GM23248 (cell line): ENCODE measurements at regions not wholly inside any gene's neighbourhood (a gene's known extent, or its start where the extent isn't known, plus 50 kb on each side); places are given as distances from the start of the nearest gene placed in this dataset.
"Not testable (repeated sequence)": the region's sequence is repeated elsewhere in the genome, so short reads cannot be mapped to it uniquely, and the experiment has no call there.

ENCODE experiments used
- DNase-seq: peaks from one replicate; pipeline ENCODE4 v3.0.0-alpha.2; 2015
- H2AFZ ChIP-seq: fragments of 200-600 bp; sonication (generic); 2 replicates; pipeline ENCODE4 v1.6.1; 2016; ENCODE audit warnings: antibody characterized with exemption
- H3F3A ChIP-seq: fragments of 200-600 bp; sonication (generic); 2 replicates; pipeline ENCODE4 v1.6.1; 2016; ENCODE audit warnings: mild to moderate bottlenecking, antibody characterized with exemption, mixed run types; ENCODE audit not compliant: insufficient read depth
- H3K27ac ChIP-seq: fragments of 200-600 bp; sonication (generic); 2 replicates; pipeline ENCODE4 v1.5.1; 2016; ENCODE audit warnings: mild to moderate bottlenecking
- H3K27me3 ChIP-seq: fragments of 200-600 bp; sonication (generic); replicated peaks from 2 replicates; pipeline ENCODE4 v1.6.1; 2016; ENCODE audit warnings: mild to moderate bottlenecking; ENCODE audit not compliant: insufficient read depth
- H3K36me3 ChIP-seq: fragments of 200-600 bp; sonication (generic); 2 replicates; pipeline ENCODE4 v1.6.1; 2016; ENCODE audit warnings: low read depth, mild to moderate bottlenecking
- H3K4me1 ChIP-seq: fragments of 200-600 bp; sonication (generic); 2 replicates; pipeline ENCODE4 v1.6.1; 2016; ENCODE audit warnings: mild to moderate bottlenecking; ENCODE audit not compliant: insufficient read depth
- H3K4me2 ChIP-seq: fragments of 200-600 bp; sonication (generic); one replicate; pipeline ENCODE4 v1.6.1; 2016; ENCODE audit warnings: mild to moderate bottlenecking; ENCODE audit not compliant: unreplicated experiment
- H3K4me3 ChIP-seq: fragments of 200-600 bp; sonication (generic); 2 replicates; pipeline ENCODE4 v1.5.1; 2016; ENCODE audit warnings: mild to moderate bottlenecking
- H3K79me2 ChIP-seq: fragments of 200-600 bp; sonication (generic); 2 replicates; pipeline ENCODE4 v1.6.1; 2016; ENCODE audit warnings: mild to moderate bottlenecking; ENCODE audit not compliant: insufficient read depth
- H3K9ac ChIP-seq: fragments of 200-600 bp; sonication (generic); 2 replicates; pipeline ENCODE4 v1.6.1; 2016; ENCODE audit warnings: mild to moderate bottlenecking
- H3K9me2 ChIP-seq: fragments of 200-600 bp; sonication (generic); 2 replicates; pipeline ENCODE4 v1.6.1; 2016; ENCODE audit warnings: mixed run types, mild to moderate bottlenecking, moderate library complexity; ENCODE audit not compliant: insufficient read depth
- H3K9me3 ChIP-seq: fragments of 200-600 bp; sonication (generic); one replicate; pipeline ENCODE4 v1.6.1; 2017; ENCODE audit warnings: low read depth
- H4K20me1 ChIP-seq: fragments of 200-600 bp; sonication (generic); 2 replicates; pipeline ENCODE4 v1.6.0; 2016; ENCODE audit not compliant: insufficient read depth
- EZH2 ChIP-seq: fragments of 200-600 bp; sonication (generic); IDR thresholded peaks from 2 replicates; pipeline ENCODE4 v1.6.1; 2018; ENCODE audit warnings: antibody characterized with exemption, mild to moderate bottlenecking; ENCODE audit not compliant: insufficient read depth, poor library complexity, severe bottlenecking
- EZH2phosphoT487 ChIP-seq: fragments of 200-600 bp; sonication (generic); IDR thresholded peaks from 2 replicates; pipeline ENCODE4 v1.6.1; 2018; ENCODE audit warnings: antibody characterized with exemption, moderate library complexity, mild to moderate bottlenecking, low read depth; ENCODE audit not compliant: insufficient read depth
- WGBS, 2 experiments: methylation state at CpG; one replicate each; pipeline ENCODE4 v1.1.6; 2015 to 2017; ENCODE audit warnings: low lambda C conversion rate in 2 of 2, low coverage in 1 of 2; ENCODE audit errors: missing lambda C conversion rate in 2 of 2; 5-methylcytosine and 5-hydroxymethylcytosine counted together
- in situ Hi-C: fragments of 300-500 bp; cut with MboI; formaldehyde crosslinking; loops from 2 replicates; pipeline ENCODE4 v1.15.0; 2020

DNA sequence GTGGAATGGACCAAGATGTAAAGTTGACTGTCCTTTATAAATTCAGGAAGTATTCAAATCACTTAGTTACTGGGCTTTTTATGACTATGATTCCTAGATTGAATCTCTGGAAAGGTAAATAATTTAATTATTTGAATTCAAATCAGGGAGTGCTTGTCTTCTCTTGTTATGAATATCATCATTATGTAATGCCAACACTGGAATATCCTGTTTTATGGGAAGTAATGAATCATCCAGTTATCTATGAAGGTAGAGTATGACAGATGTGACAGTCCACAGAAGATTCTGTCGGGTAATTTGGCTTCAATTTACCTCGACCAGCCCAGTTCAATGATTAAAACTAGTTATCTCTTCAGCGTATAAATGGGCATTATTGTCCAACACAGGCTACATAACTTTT is 141.0 kb upstream of the NUDT12 start:
- no peaks in the 10 kb centered on the region for H3K9me2 ChIP-seq
- H3K79me2 ChIP-seq = no peaks in the 10 kb centered on the region
- H2AFZ ChIP-seq = no peak overlapping the region
- H3K4me1 ChIP-seq = no peaks in the 10 kb centered on the region
- no peaks in the 10 kb centered on the region for H3K9me3 ChIP-seq
- WGBS, 2 experiments = 16 to 21% methylated on average over 3 of the region's 3 CpGs
- no peaks in the 10 kb centered on the region for H3K27me3 ChIP-seq
- H3K4me3 ChIP-seq = no peak overlapping the region
- H3K9ac ChIP-seq = no peak overlapping the region
- H4K20me1 ChIP-seq = no peaks in the 10 kb centered on the region
- no peak for DNase-seq
- no peak overlapping the region for H3K27ac ChIP-seq
- H3F3A ChIP-seq = no peaks in the 10 kb centered on the region
- no peak overlapping the region for H3K4me2 ChIP-seq
- no peaks in the 10 kb centered on the region for H3K36me3 ChIP-seq
- in situ Hi-C loops = no loop called here
- TF ChIP-seq EZH2 = no peak
- TF ChIP-seq EZH2phosphoT487 = no peak

DNA sequence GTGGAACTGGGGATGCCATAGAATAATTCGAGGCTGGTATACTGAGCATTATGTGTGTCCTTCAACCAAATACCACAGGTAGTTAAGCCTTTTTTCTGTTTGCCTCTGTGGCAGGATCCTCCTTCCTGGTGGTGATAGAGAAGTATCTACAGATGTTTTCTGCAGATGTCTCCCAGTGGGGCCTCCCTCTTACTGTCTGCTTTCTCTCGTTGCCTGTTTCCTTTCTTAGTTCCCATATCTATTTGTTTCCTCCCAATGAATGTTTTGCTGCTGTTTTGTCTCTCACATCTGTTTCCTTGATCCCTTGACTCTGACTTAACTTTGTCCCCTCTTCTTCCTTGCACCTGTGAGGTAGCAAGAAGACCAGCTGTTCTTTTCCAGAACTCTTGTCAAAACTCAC is 130.9 kb upstream of the NUDT12 start:
- H3K4me3 ChIP-seq = no peak overlapping the region
- in situ Hi-C loops = no loop called here
- H3K9me3 ChIP-seq = no peaks in the 10 kb centered on the region
- WGBS, 2 experiments = 3 to 8% methylated on average over 2 of the region's 2 CpGs
- no peaks in the 10 kb centered on the region for H3K4me1 ChIP-seq
- H4K20me1 ChIP-seq = no peaks in the 10 kb centered on the region
- H3K27me3 ChIP-seq = no peaks in the 10 kb centered on the region
- no peak overlapping the region for H2AFZ ChIP-seq
- H3K27ac ChIP-seq = no peak overlapping the region
- TF ChIP-seq EZH2phosphoT487 = no peak
- no peak for TF ChIP-seq EZH2
- H3K4me2 ChIP-seq = no peak overlapping the region
- no peaks in the 10 kb centered on the region for H3K9me2 ChIP-seq
- H3K79me2 ChIP-seq = no peaks in the 10 kb centered on the region
- no peaks in the 10 kb centered on the region for H3K36me3 ChIP-seq
- DNase-seq = no peak
- H3F3A ChIP-seq = no peaks in the 10 kb centered on the region
- no peak overlapping the region for H3K9ac ChIP-seq

DNA sequence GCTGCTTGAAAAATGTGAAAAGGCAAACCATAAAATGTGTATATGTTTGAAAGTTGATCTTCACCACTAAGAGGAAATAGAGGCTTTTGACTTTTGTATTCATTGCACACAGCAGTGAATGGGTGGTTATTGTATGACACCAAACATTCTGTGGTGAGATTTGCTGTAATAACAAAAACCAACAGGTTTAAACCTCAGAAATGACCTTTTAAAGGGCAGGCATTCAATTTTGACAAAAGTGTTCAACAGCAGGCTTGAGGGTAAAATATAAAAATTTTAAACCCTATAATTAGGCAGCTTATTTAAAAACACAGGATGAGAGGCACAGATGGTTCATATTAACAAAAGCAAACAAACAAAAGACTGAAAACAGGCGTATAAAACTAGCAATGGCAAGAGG is 128.1 kb upstream of the NUDT12 start:
- Histone ChIP-seq H3K27me3 (no peaks in the 10 kb centered on the region), H3F3A (no peaks in the 10 kb centered on the region), H3K27ac (no peak overlapping the region), H3K36me3 (no peaks in the 10 kb centered on the region), H4K20me1 (no peaks in the 10 kb centered on the region), H2AFZ (no peak overlapping the region), H3K4me2 (no peak overlapping the region), H3K9me2 (no peaks in the 10 kb centered on the region), H3K4me1 (no peaks in the 10 kb centered on the region), H3K79me2 (no peaks in the 10 kb centered on the region), H3K4me3 (no peak overlapping the region), H3K9ac (no peak overlapping the region), H3K9me3 (no peaks in the 10 kb centered on the region)
- in situ Hi-C loops = no loop called here
- no peak for DNase-seq
- 2 to 5% methylated on average over 1 of the region's 1 CpG for WGBS, 2 experiments
- TF ChIP-seq EZH2phosphoT487 (no peak), EZH2 (no peak)

GRCh38 chr5:103679873-103680272 is 117.3 kb upstream of the NUDT12 start:
- no peak overlapping the region for H3K4me2 ChIP-seq
- H3K36me3 ChIP-seq = no peaks in the 10 kb centered on the region
- H3K4me1 ChIP-seq = no peaks in the 10 kb centered on the region
- WGBS, 2 experiments = 4% methylated on average over 3 of the region's 3 CpGs
- H3K9ac ChIP-seq = no peak overlapping the region
- no peaks in the 10 kb centered on the region for H3K9me3 ChIP-seq
- DNase-seq = no peak
- H3K27ac ChIP-seq = no peak overlapping the region
- in situ Hi-C loops = no loop called here
- H3K27me3 ChIP-seq = no peaks in the 10 kb centered on the region
- H3K9me2 ChIP-seq = no peaks in the 10 kb centered on the region
- H3K4me3 ChIP-seq = no peak overlapping the region
- no peaks in the 10 kb centered on the region for H4K20me1 ChIP-seq
- H3K79me2 ChIP-seq = no peaks in the 10 kb centered on the region
- no peak for TF ChIP-seq EZH2phosphoT487
- TF ChIP-seq EZH2 = no peak
- H2AFZ ChIP-seq = no peak overlapping the region
- no peaks in the 10 kb centered on the region for H3F3A ChIP-seq

GRCh38 chr5:103676198-103676597 is 113.6 kb upstream of the NUDT12 start:
- H3K36me3 ChIP-seq, H4K20me1 ChIP-seq, H3K9me2 ChIP-seq, in situ Hi-C loops, H3K79me2 ChIP-seq, H3K4me1 ChIP-seq, H3F3A ChIP-seq, H3K4me3 ChIP-seq, H2AFZ ChIP-seq, H3K27ac ChIP-seq, H3K27me3 ChIP-seq, H3K4me2 ChIP-seq, H3K9me3 ChIP-seq, H3K9ac ChIP-seq: not testable (repeated sequence)
- peak; percentile 21 for DNase-seq
- WGBS, 2 experiments = 26 to 32% methylated on average over 4 of the region's 5 CpGs
